ENCODE measurements at regions not wholly inside any gene's neighbourhood (a gene's known extent, or its start where the extent isn't known, plus 50 kb on each side); places are given as distances from the start of the nearest gene placed in this dataset.

DNA sequence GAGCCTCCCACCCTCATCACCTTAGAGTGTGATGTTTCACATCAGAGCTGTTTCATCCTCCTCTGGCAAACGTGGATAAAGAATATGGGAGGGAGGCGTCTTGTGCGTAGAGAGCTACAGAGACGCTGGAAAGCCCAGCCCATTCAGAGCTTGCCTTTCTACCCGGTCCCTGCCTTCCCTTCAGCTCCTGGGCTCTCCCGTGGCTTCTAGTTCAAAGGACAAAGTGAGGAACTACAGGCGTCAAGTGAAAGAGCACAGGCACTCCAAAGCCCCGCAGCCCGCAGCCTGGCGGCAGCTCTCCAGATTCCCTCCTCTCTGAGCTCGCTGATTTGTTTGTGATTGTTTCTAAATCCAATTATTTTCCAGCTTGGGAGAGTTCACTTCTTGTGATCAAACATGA is 197.1 kb upstream of the IGF1R start:
- DNase-seq = no peak
- Histone ChIP-seq H3K4me1 (no peaks in the 10 kb centered on the region), H3K36me3 (no peaks in the 10 kb centered on the region), H3K27ac (no peak overlapping the region), H3K27me3 (no peaks in the 10 kb centered on the region), H3K4me3 (no peak overlapping the region), H3K9me3 (no peaks in the 10 kb centered on the region)
- intact Hi-C loops (cut with DNase I; ENCODE audit: low total_unique reads) (no loop called here), in situ Hi-C loops (cut with MboI; ENCODE audit: low pct_ligation_motif_present in 1 of 4, low pct_unique_long_range_greater_than_20kb in 1 of 4, low sequenced_read_pairs in 3 of 4) (no loop called here)
- TF ChIP-seq, protein P1, sequence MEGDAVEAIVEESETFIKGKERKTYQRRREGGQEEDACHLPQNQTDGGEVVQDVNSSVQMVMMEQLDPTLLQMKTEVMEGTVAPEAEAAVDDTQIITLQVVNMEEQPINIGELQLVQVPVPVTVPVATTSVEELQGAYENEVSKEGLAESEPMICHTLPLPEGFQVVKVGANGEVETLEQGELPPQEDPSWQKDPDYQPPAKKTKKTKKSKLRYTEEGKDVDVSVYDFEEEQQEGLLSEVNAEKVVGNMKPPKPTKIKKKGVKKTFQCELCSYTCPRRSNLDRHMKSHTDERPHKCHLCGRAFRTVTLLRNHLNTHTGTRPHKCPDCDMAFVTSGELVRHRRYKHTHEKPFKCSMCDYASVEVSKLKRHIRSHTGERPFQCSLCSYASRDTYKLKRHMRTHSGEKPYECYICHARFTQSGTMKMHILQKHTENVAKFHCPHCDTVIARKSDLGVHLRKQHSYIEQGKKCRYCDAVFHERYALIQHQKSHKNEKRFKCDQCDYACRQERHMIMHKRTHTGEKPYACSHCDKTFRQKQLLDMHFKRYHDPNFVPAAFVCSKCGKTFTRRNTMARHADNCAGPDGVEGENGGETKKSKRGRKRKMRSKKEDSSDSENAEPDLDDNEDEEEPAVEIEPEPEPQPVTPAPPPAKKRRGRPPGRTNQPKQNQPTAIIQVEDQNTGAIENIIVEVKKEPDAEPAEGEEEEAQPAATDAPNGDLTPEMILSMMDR (IDR thresholded peaks at IDR 0.05) = no peak
- TF ChIP-seq POLR2AphosphoS5 (IDR thresholded peaks at IDR 0.05) (no peak), POLR2A (IDR thresholded peaks at IDR 0.05) (no peak), EP300 (IDR thresholded peaks at IDR 0.05; ENCODE audit: low read depth) (no peak)
- 73 to 80% methylated on average over 8 to 11 of the region's 11 CpGs for WGBS, 2 donors (ENCODE audit: low coverage in 1 of 2)

DNA sequence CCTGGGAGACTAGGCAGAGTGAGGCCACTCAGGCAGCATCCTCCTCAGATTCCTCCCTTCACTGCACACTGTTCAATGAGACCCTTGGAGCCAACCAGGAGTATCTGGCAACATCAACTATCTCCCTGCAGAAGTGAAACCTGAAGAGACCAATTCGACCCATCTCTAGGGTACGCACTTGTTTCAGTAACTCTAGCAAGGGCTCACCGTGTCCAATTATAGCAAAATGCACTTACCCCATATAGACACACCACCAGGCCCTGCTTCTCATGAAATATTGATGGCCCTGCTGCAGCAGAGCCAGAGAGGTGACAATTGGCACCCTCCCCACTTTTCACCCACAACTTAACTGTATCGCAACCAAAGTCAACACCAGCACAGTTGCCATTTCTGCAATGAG is 196.1 kb upstream of the IGF1R start:
- DNase-seq = no peak
- no peaks in the 10 kb centered on the region for H3K27me3 ChIP-seq
- H3K27ac ChIP-seq = no peak overlapping the region
- in situ Hi-C loops (cut with MboI; ENCODE audit: low pct_ligation_motif_present in 1 of 4, low pct_unique_long_range_greater_than_20kb in 1 of 4, low sequenced_read_pairs in 3 of 4) (no loop called here), intact Hi-C loops (cut with DNase I; ENCODE audit: low total_unique reads) (no loop called here)
- no peak for TF ChIP-seq EP300 (IDR thresholded peaks at IDR 0.05; ENCODE audit: low read depth)
- no peaks in the 10 kb centered on the region for H3K9me3 ChIP-seq
- 94 to 100% methylated on average over 1 to 4 of the region's 4 CpGs for WGBS, 2 donors (ENCODE audit: low coverage in 1 of 2)
- H3K4me1 ChIP-seq = no peaks in the 10 kb centered on the region
- H3K4me3 ChIP-seq = no peak overlapping the region
- H3K36me3 ChIP-seq = no peaks in the 10 kb centered on the region

DNA sequence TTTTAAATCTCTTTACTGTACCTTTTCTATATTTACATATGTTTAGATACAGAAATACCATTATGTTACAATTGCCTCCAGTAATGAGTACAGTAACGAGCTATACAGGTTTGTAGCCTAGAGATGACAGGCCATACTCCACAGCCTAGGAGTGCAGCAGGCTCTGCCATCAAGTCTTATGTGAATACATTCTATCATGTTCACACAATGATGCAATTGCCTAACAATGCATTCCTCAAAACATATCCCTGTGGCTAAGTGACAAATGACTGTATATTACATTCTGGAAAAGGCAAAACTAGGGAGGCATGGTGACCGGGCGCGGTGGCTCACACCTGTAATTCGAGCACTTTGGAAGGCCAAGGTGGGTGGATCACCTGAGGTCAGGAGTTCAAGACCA is 192.4 kb upstream of the IGF1R start:
- in situ Hi-C loops (cut with MboI; ENCODE audit: low pct_ligation_motif_present in 1 of 4, low pct_unique_long_range_greater_than_20kb in 1 of 4, low sequenced_read_pairs in 3 of 4) = no loop called here
- no peak overlapping the region for H3K4me3 ChIP-seq
- 85 to 100% methylated on average over 1 to 5 of the region's 5 CpGs for WGBS, 2 donors (ENCODE audit: low coverage in 1 of 2)
- H3K36me3 ChIP-seq = no peaks in the 10 kb centered on the region
- no peaks in the 10 kb centered on the region for H3K9me3 ChIP-seq
- intact Hi-C loops (cut with DNase I; ENCODE audit: low total_unique reads) = no loop called here
- TF ChIP-seq, protein P1 (IDR thresholded peaks at IDR 0.05) = no peak
- no peak for TF ChIP-seq POLR2A (IDR thresholded peaks at IDR 0.05)
- no peak for TF ChIP-seq EP300 (IDR thresholded peaks at IDR 0.05; ENCODE audit: low read depth)
- no peaks in the 10 kb centered on the region for H3K4me1 ChIP-seq
- no peak overlapping the region for H3K27ac ChIP-seq
- no peaks in the 10 kb centered on the region for H3K27me3 ChIP-seq
- DNase-seq = no peak

DNA sequence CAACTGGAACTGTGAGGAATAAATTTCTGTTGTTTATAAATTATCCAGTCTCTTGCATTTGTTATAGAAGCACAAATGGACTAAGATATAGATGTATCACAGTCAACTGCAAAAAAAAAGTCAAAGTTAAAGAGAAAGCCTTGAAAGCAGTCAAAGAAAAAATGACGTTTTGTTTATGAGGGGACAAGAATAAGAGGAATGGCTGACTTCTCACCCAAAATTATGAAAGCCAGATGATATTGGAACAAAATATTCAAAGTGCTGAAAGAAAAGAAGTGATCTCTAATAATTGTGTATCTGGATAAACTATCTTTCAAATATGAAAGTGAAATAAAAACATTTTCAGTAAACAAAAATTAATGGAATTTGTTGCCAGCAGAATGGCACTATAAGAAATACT is 171.8 kb upstream of the IGF1R start:
- Histone ChIP-seq H3K36me3 (no peaks in the 10 kb centered on the region), H3K4me3 (no peak overlapping the region), H3K27me3 (no peaks in the 10 kb centered on the region), H3K4me1 (no peaks in the 10 kb centered on the region), H3K27ac (no peak overlapping the region), H3K9me3 (peaks cover 11 to 14% of the 10 kb centered on the region in 2 donors)
- in situ Hi-C loops (cut with MboI; ENCODE audit: low pct_ligation_motif_present in 1 of 4, low pct_unique_long_range_greater_than_20kb in 1 of 4, low sequenced_read_pairs in 3 of 4) (no loop called here), intact Hi-C loops (cut with DNase I; ENCODE audit: low total_unique reads) (no loop called here)
- TF ChIP-seq POLR2AphosphoS5 (IDR thresholded peaks at IDR 0.05) (no peak), EP300 (IDR thresholded peaks at IDR 0.05; ENCODE audit: low read depth) (no peak), POLR2A (IDR thresholded peaks at IDR 0.05) (no peak)
- TF ChIP-seq, protein P1 (IDR thresholded peaks at IDR 0.05) = no peak
- 69 to 71% methylated on average over 1 of the region's 1 CpG for WGBS, 2 donors (ENCODE audit: low coverage in 1 of 2)
- no peak for DNase-seq

DNA sequence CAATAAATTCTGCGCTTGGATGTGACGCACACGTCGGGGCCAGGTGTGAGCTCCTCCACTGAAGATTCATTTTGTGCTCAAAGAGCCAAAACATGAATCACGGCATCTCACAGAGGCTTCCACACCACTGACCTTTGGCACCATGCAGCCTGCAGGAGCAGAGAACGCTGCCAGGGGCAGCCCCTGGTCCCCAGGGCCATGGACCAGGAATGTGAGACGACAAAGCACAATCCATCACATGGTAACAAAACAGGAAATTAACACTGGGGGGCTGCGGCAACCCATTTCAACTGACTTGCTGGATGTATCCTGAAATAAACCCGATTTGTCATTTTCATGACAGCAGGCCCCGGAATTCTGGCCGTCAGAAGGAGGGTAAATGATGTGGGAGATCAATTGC is 167.5 kb upstream of the IGF1R start:
- Histone ChIP-seq H3K9me3 (peaks cover 11 to 12% of the 10 kb centered on the region in 2 donors), H3K4me3 (no peak overlapping the region), H3K27me3 (no peaks in the 10 kb centered on the region), H3K4me1 (no peaks in the 10 kb centered on the region), H3K36me3 (no peaks in the 10 kb centered on the region), H3K27ac (no peak overlapping the region)
- TF ChIP-seq, protein P1 (IDR thresholded peaks at IDR 0.05) = no peak
- TF ChIP-seq EP300 (IDR thresholded peaks at IDR 0.05; ENCODE audit: low read depth) = no peak
- no peak for TF ChIP-seq POLR2AphosphoS5 (IDR thresholded peaks at IDR 0.05)
- TF ChIP-seq POLR2A (IDR thresholded peaks at IDR 0.05) = no peak
- in situ Hi-C loops (cut with MboI; ENCODE audit: low pct_ligation_motif_present in 1 of 4, low pct_unique_long_range_greater_than_20kb in 1 of 4, low sequenced_read_pairs in 3 of 4) = no loop called here
- intact Hi-C loops (cut with DNase I; ENCODE audit: low total_unique reads) = no loop called here
- DNase-seq = no peak
- WGBS, 2 donors (ENCODE audit: low coverage in 1 of 2) = 73 to 87% methylated on average over 8 to 11 of the region's 11 CpGs
